HG03025 (cell line): ENCODE measurements at regions not wholly inside any gene's neighbourhood (a gene's known extent, or its start where the extent isn't known, plus 50 kb on each side); places are given as distances from the start of the nearest gene placed in this dataset.
"Not testable (repeated sequence)": the region's sequence is repeated elsewhere in the genome, so short reads cannot be mapped to it uniquely, and the experiment has no call there.

ENCODE experiments used
- ATAC-seq: cut with Tn5 transposase; IDR thresholded peaks from one replicate; pipeline ENCODE4 v1.9.1; 2021; ENCODE audit warnings: mild to moderate bottlenecking, moderate library complexity; ENCODE audit not compliant: unreplicated experiment, low FRiP score

DNA sequence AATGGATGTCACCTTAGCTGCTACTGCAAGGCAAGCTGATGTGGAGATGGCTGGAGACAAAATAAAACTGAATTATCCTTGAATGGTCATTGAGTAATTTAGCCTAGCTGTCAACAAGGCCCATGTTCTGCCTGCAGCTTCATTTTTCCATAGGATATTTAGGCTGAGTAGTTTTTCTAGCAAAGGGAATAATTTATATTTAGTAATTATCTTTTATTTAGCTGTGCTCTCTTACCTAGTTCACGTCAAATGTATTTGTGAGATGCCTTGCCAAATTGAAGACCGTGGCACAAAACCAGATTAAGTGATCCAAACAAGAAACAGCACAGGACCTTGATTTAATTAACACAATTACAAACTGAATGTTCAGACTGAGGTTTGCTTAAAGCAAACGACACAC lies 77.4 kb upstream of the CEP162 start:
- no peak for ATAC-seq

GRCh38 chr6:84291033-84291432 lies 63.6 kb upstream of the CEP162 start:
- ATAC-seq, result not testable (repeated sequence)

DNA sequence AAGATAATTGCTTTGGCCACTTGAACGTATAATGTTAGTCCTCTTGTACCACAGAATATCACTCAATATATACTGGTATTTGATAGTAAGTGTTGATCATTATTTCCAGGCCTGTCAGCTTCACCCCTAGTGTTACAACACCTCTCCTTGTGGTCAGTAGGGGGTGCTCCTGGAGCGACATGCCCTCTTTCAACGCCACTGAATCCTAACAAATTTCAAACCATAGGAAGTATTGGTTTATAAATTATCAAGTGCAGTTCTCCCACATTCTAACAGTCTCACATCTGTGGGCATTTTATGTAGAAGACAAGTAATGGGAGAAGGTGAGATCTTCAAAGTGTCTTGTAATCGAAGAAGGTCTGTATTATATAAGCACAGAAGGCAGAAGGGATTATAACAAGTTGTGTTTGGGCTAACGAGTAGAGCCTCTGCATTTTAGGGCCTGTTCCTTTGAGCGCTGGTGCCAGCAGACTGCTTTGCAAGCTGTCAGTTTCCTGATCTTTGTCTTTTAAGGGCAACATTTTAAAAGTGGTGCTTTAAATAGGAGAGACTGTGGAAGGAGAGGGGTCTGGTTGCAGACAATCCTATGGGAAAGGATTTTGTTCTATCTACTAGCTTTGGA lies 57.1 kb upstream of the CEP162 start:
- no peak for ATAC-seq

- ATAC-seq, result no peak
Observed at GRCh38 chr6:84282550-84282949, 55.1 kb upstream of the CEP162 start.

- no peak for ATAC-seq
Observed at GRCh38 chr6:84280639-84281038, 53.2 kb upstream of the CEP162 start.

DNA sequence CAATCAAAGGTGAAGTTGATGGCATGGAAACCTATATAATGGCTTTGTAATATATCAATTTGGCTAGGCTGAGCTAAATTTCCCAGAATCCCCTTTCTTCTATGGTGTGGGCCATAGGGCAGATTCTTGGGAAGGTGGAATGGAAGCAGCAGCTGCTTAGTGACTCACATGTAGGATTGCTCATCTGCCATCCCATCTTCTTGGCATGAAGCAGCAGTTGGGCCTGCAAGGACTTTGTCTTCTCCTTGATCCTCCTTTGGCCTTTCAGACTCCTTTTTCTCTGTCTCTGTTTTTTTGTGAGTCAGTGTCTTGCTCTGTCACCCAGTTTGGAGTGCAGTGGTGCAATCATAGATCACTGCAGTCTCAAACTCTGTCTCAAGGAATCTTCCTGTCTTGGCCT lies 52.6 kb upstream of the CEP162 start:
- no peak for ATAC-seq

DNA sequence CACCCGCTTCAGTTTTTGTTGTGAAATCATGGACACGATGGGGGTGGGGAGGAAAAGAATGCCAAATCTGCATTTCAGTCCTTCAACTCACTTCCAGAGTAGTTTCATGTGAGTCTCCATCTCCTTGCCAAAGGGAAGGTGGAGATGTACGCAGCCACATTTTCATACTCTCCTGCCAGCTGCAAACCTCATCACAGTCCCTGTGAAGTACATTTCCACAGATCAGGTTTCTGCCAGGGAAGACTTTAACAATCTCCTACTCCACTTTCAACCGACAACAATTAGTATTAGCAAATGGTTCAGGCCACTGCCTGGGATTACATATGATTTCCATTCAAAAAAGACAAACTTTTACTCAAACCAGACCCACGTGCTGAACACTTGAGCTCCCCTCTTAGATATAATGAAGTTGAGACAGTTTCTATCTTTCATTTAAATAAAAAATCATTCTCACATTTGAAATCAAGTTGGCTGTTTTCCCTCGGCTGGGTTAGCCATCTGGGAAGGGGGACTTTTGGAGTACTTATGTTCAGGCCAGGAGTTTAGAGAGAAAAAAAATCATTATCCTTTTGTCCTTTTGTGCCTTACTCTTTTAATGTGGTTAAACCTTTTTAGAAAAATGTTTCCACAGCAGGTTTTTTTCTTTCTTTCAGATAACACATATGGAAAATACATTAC lies 51.0 kb upstream of the CEP162 start:
- ATAC-seq, result no peak
